Activated CD8-positive, alpha-beta memory T cell treated with anti-CD3 and anti-CD28 coated beads, Interleukin-2, amount 50 U/mL, for 4 hours (primary cell): ENCODE measurements at regions not wholly inside any gene's neighbourhood (a gene's known extent, or its start where the extent isn't known, plus 50 kb on each side); places are given as distances from the start of the nearest gene placed in this dataset.

Source experiments
- DNase-seq: peaks from one replicate; pipeline ENCODE4 v3.0.0-alpha.2; 2020

- no peak for DNase-seq
Measured at GRCh38 chr14:89022274-89022673, 197.8 kb downstream of the TTC8 start.

- no peak for DNase-seq
Measured at GRCh38 chr14:89024691-89025090, 200.2 kb downstream of the TTC8 start.

DNA sequence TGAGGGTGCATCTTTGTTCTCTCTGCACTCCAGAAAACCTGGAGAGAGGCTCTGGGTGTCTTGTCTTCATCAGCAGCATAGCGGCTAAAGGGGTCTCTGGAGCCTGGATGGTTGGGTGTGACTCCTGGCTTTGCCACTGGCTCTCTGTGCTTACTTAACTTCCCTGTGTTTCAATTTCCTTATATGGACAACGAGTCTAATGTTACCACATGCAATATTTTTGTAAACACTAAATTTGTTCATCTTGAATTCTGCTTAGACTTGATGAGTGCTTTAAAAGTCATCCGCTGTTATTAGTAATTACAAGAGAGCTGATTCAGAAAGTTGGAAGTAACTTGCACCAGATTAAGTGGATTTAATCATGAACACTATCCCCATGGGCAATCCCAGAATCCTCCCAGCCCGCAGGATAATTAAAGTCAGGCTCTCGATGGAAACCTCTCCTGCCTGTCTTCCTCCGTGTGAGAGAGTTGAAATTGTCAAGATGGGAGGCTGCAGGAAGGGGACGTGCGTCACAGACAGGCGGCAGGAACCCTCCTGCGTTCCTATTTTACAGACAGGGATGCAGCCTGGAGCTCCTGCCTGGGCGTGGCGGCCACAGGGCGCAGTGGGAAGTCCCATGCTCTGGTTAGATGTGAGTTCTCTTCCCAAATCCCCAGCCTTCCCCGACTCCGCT lies 201.2 kb downstream of the TTC8 start:
- DNase-seq: no peak

GRCh38 chr14:89027097-89027740 lies 202.8 kb downstream of the TTC8 start:
- peak; percentile 60 for DNase-seq

- DNase-seq: no peak
Measured at GRCh38 chr14:89028462-89029134, 204.1 kb downstream of the TTC8 start.

DNA sequence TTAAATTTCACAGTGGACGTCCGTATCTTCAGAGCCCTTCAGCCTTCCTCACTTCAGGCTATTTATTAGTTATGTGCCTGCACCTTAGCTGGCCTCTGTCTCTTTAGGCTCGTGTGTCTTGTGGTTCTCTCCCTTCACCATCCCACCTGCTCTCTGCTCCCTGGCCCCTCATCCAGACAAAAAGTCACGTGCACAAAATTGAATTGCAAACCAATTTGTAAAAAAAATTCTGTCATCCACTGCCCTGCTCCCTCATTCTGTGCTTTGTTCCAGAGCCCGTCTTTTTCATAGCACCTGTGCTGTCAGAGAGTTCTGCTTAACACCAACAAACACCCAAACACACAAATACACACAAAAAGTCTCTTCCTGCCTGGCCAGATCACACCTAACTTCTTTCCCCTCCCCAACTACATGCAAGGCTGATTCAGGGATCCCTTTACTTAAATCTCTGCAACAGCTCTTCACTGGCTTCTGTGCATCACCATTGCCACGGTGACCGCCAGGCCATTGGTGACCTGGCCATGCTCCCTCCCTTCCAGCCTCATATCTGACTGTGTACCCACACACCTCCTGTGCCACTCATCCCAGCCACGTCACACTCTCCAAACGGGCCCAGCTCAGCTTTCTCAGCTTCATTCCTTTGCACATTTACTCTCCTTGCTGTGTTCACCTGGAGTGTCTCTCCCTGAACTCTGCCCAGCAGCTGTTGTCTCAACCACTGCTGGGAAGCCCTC lies 205.7 kb downstream of the TTC8 start:
- no peak for DNase-seq

DNA sequence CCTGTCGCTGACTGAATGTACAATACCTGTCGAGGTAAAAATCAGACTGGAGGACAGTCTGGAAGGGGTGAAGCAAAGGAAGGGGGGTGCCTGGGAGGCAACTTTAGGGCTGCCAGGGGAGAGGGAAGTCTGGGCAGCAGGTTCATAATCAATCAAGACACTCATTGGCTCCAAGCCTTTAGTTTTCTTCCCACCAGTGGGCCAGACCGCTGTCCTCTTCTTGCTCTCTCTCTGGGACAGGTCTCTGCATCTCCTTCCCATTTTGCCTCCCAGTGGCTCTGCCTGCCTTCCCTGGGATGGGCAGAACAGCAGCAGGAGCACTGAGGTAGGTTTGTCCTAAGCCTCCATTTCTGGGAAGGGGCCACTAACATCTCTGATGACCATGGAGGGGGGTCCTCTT lies 206.5 kb downstream of the TTC8 start:
- no peak for DNase-seq

DNA sequence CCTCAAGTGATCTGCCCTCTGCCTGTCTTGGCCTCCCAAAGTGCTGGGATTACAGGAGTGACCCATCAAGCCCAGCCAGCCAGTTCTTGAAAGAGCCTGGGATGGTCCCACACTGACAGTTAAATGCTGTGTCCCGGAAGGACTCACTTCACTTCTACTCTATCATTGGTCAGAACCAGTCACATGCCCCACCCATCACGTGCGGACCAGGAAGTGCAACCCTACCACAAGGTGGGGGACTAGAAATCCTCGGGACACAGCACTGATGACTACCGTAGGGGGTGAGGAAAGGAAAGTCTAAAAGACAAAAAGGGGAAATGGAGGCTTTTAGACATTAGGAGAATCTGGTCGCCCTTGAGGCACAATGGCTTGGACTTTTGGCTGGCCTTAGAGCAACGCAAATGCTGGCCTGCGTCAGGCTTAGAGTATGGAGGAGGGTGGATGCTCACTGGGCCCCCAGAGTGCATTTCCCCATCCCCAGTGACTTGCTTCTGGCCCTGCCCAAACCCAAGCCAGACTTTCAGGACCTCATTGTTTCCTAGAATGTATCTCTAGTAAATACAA lies 207.7 kb downstream of the TTC8 start:
- no peak for DNase-seq

GRCh38 chr14:89033756-89034155 lies 209.3 kb downstream of the TTC8 start:
- DNase-seq: no peak

DNA sequence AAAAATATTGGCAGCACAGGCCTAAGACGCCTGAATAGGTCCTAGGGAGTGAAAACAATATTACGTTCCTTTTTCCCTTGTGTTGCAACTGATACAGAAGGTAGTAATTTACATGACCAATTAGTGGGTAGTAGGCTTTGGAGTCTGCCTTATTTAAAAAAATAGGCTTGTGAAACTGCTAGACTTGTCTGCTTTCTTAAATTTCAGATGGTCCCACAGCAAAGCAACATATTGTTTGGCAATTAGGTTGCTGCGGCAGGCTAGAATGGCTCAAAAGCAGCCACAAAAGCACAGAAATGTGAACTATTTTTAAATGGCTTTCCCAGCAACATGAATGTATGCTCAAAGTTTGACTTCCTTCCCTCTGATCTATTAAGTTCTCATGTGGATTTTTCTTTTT lies 211.9 kb downstream of the TTC8 start:
- DNase-seq: no peak

- no peak for DNase-seq
Measured at GRCh38 chr14:89037065-89037464, 212.6 kb downstream of the TTC8 start.

- no peak for DNase-seq
Measured at GRCh38 chr14:89040080-89040459, 215.6 kb downstream of the TTC8 start.

GRCh38 chr14:89040460-89041256 lies 216.2 kb downstream of the TTC8 start:
- peak; percentile 82 for DNase-seq

DNA sequence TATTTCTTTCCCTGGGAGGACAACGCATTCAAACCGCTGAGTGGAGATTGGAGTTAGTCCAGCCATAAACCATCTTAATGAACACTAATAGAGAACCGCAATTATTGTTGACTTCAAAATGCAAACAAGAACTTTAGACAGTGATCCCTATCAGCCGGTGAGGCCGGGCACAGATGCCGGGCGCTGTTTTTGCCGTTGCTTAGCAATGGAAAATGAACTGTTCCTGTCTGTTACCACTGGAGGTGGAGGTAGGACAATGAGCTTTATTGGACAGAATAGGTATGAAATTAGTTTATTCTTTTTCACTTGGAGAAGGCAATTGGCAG lies 216.8 kb downstream of the TTC8 start:
- no peak for DNase-seq

DNA sequence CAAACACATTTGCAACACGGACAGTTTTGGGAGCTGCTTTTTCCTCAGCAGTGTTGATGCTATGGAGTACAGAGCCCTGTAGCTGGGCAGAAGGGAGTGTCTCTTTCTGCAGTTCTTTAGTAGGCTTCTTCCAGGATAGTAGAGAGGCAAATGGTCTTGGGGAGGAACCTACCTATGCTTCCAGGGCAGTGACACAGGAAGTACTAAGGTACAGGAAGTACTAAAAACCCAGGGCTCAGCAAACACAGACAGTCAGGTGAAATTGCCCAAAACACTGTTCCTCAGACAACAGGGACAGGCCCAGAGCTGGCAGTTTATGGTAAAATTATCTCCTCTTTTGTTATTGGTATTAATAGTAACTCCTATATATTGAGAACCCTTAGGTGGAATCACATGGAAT lies 217.6 kb downstream of the TTC8 start:
- DNase-seq: no peak

DNA sequence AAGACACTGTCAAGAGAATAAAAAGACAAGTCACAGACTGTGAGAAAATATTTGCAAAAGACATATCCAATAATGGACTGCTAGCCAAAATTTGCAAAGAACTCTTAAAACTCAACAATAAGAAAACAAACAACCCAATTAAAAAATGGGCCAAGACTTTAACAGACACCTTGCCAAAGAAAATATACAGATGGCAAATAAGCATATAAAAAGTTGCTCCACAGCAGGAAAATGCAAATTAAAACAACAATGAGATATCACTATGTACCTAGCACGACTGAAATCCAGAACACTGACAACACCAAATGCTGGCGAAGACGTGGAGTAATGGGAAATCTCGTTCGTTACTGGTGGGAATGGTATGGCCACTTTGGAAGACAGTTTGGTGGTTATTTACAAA lies 228.9 kb downstream of the TTC8 start:
- DNase-seq: no peak

DNA sequence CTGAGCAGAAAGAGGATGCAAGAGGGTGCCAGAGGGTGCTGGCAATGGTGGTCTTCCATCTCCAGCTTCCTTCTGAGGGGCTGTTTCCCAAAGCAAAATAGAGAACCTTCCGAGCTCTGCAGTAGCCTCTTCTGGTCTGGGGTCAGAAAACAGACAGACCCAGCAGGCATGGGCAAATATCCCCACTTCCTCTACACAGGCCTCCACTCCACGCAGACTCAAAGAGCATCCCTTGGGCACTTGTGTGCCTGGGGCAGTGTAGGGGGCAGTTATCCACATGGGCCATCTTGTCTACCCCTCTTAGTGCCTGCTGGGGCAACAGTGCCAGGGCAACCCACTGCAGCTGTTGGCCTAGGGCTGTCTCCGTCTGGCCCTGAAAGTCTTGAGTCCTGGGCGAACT lies 231.9 kb downstream of the TTC8 start:
- DNase-seq: no peak

- no peak for DNase-seq
Measured at GRCh38 chr14:89058697-89059096, 234.2 kb downstream of the TTC8 start.

DNA sequence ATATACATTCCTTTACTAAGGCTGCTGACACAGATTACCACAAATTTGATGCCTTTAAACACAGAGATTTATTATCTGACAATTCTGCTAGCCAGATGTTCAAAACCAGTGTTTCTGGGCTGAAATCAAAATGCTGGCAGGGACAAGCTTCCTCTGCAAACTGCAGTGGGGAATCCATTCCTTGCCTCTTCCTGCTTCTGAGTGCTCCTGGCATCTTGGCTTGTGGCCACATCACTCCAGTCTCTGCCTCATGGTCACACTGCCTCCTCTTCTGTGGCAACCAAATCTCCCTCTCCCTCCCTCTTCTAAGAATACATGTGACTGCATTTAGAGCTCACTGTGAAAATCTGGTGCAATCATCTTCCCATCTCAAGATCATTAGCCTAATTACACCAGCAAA lies 235.7 kb downstream of the TTC8 start:
- no peak for DNase-seq

DNA sequence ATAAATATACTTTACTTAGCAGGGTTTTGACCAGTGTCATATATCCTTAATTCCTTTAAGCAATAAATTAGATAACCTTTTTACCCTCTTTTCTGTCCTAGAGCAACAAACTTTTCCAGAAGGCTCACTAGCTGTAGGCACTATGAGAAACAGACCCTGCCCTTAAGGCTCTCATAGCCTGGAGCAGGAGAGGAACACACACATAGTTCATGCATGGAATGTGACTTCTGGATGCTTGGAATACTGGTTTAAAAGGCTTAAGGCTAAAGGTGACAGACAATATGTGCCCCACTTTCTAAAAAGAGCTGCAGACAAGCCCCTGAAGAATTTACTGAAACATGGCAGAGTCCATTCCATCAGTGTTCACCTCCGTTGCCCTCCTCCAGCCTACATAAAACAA lies 237.2 kb downstream of the TTC8 start:
- no peak for DNase-seq

DNA sequence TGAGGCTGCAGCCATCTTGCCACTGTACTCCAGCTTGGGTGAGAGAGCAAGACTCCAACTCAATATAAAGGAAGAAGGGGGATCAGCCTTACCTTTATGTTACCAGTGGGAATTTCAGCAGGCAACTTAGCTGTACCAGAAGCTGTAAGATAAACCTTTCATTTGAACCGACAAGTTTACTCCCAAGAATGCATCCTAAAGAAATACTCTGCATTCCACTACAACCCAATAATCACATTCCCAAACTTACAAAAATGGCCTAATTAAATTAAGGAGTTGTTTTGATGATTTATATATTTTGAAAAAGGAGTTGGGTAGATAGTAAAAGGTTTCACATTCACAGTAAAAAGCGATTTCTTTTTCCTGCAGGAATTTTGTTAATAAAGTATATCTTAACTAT lies 241.4 kb downstream of the TTC8 start:
- DNase-seq: no peak

- no peak for DNase-seq
Measured at GRCh38 chr14:89067293-89067972, 243.0 kb downstream of the TTC8 start.
